Ovary (tissue), 3 donors: ENCODE measurements at regions not wholly inside any gene's neighbourhood (a gene's known extent, or its start where the extent isn't known, plus 50 kb on each side); places are given as distances from the start of the nearest gene placed in this dataset.

ENCODE experiments used
- CTCF ChIP-seq, 3 donors: fragments of 450-650 bp in 2 of 3; fragments of 200-600 bp in 1 of 3; IDR thresholded peaks; one replicate each; pipeline versions ENCODE4 v1.5.1 to v1.8.0; 2016 to 2022; ENCODE audit warnings: antibody characterized with exemption in 3 of 3, mild to moderate bottlenecking in 1 of 3
- EP300 ChIP-seq: sonication (generic); formaldehyde crosslinking; IDR thresholded peaks from one replicate; pipeline ENCODE4 v1.6.1; 2017; ENCODE audit warnings: antibody characterized with exemption
- POLR2A ChIP-seq: fragments of 450-650 bp; IDR thresholded peaks from one replicate; pipeline ENCODE4 v1.6.1; 2017; ENCODE audit warnings: antibody characterized with exemption, mild to moderate bottlenecking, moderate library complexity
- donor health status: DM: no; HTN: no; CAD: no.

- TF ChIP-seq CTCF (IDR thresholded peaks at IDR 0.05), result no peak
- no peak for TF ChIP-seq POLR2A
- no peak for TF ChIP-seq EP300
These were observed 1040.4 kb upstream of the WWC1 start for GRCh38 chr5:167250996-167251395.
